Ishikawa (cell line): ENCODE measurements at regions not wholly inside any gene's neighbourhood (a gene's known extent, or its start where the extent isn't known, plus 50 kb on each side); places are given as distances from the start of the nearest gene placed in this dataset.

Experiments
- CEBPB ChIP-seq: IDR thresholded peaks from 2 replicates; pipeline ENCODE4 v1.6.1; 2012
- CREB1 ChIP-seq: IDR thresholded peaks from 2 replicates; pipeline ENCODE4 v1.6.1; 2012; ENCODE audit warnings: low read depth
- EP300 ChIP-seq: IDR thresholded peaks from 2 replicates; pipeline ENCODE4 v1.6.1; 2012; ENCODE audit warnings: borderline replicate concordance
- NFIC ChIP-seq: IDR thresholded peaks from 2 replicates; pipeline ENCODE4 v1.6.1; 2012
- RAD21 ChIP-seq: IDR thresholded peaks from 2 replicates; pipeline ENCODE4 v1.6.1; 2012; ENCODE audit warnings: low read depth
- TAF1 ChIP-seq: IDR thresholded peaks from 2 replicates; pipeline ENCODE4 v1.6.1; 2012; ENCODE audit warnings: low read depth, mild to moderate bottlenecking
- TCF12 ChIP-seq: IDR thresholded peaks from 2 replicates; pipeline ENCODE4 v1.6.1; 2012; ENCODE audit warnings: low read depth
- TEAD4 ChIP-seq: IDR thresholded peaks from 2 replicates; pipeline ENCODE4 v1.6.1; 2012
- TF ChIP-seq, protein P1 (sequence below): IDR thresholded peaks from 2 replicates; pipeline ENCODE4 v1.6.1; 2012
- TF ChIP-seq, protein P2 (sequence below): IDR thresholded peaks from 2 replicates; pipeline ENCODE4 v1.6.1; 2012; ENCODE audit warnings: low read depth, mild to moderate bottlenecking

DNA sequence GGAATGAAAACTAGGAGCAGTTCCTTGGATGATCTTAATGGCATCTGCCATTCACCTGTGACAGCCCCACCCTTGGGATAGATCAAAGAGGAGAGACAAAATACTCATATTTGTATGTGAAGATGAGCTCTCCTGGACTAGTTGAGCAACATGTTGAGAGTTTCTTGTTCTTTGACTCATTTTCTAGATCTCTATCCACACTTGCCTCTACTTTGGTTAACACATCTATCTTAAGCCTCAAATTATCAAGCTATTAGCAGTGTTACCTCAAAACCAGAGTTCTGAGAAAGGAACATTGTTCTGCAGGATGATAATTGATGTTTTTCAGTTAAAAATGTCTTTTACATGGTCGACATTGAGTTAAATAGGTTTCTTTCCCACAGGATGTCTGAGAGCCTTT, 94.2 kb upstream of the TEX13D start:
- TF ChIP-seq TEAD4: no peak
- TF ChIP-seq CEBPB: no peak
- TF ChIP-seq TAF1: no peak
- no peak for TF ChIP-seq TCF12
- TF ChIP-seq EP300: no peak
- TF ChIP-seq, protein P1, sequence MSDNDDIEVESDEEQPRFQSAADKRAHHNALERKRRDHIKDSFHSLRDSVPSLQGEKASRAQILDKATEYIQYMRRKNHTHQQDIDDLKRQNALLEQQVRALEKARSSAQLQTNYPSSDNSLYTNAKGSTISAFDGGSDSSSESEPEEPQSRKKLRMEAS: no peak
- TF ChIP-seq CREB1: no peak
- no peak for TF ChIP-seq RAD21
- TF ChIP-seq, protein P2, sequence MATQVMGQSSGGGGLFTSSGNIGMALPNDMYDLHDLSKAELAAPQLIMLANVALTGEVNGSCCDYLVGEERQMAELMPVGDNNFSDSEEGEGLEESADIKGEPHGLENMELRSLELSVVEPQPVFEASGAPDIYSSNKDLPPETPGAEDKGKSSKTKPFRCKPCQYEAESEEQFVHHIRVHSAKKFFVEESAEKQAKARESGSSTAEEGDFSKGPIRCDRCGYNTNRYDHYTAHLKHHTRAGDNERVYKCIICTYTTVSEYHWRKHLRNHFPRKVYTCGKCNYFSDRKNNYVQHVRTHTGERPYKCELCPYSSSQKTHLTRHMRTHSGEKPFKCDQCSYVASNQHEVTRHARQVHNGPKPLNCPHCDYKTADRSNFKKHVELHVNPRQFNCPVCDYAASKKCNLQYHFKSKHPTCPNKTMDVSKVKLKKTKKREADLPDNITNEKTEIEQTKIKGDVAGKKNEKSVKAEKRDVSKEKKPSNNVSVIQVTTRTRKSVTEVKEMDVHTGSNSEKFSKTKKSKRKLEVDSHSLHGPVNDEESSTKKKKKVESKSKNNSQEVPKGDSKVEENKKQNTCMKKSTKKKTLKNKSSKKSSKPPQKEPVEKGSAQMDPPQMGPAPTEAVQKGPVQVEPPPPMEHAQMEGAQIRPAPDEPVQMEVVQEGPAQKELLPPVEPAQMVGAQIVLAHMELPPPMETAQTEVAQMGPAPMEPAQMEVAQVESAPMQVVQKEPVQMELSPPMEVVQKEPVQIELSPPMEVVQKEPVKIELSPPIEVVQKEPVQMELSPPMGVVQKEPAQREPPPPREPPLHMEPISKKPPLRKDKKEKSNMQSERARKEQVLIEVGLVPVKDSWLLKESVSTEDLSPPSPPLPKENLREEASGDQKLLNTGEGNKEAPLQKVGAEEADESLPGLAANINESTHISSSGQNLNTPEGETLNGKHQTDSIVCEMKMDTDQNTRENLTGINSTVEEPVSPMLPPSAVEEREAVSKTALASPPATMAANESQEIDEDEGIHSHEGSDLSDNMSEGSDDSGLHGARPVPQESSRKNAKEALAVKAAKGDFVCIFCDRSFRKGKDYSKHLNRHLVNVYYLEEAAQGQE: no peak
- TF ChIP-seq NFIC: no peak
